B cell (primary cell): ENCODE measurements at regions not wholly inside any gene's neighbourhood (a gene's known extent, or its start where the extent isn't known, plus 50 kb on each side); places are given as distances from the start of the nearest gene placed in this dataset.

Experiments used
- ATAC-seq: fragments of 200-7000 bp; cut with Tn5 transposase; one replicate; pipeline ENCODE4 v1.10.0; 2021; ENCODE audit warnings: low read depth, mild to moderate bottlenecking, moderate number of reproducible peaks, moderate library complexity
- CTCF ChIA-PET: fragments of 350-600 bp; sonication (Branson Sonifier 250); formaldehyde crosslinking; loops from one replicate; lab custom pipeline; 2021; ENCODE audit warnings: antibody characterized with exemption, inconsistent platforms; lab: Charles Lee
- POLR2A ChIA-PET: fragments of 350-600 bp; sonication (Branson Sonifier 250); formaldehyde crosslinking; loops from one replicate; lab custom pipeline; 2021; ENCODE audit warnings: antibody characterized with exemption; lab: Charles Lee
- DNase-seq: peaks from one replicate; pipeline ENCODE4 v3.0.0; 2013
- H2AFZ ChIP-seq: 2 replicates; pipeline ENCODE4 v1.6.1; 2012; ENCODE audit warnings: mild to moderate bottlenecking, low read depth, low read length; ENCODE audit not compliant: insufficient read depth, poor library complexity, severe bottlenecking
- H3K27ac ChIP-seq, 2 donors: 1 replicate in 1 of 2; 2 replicates in 1 of 2; pipeline ENCODE4 v1.5.1; 2012 to 2013; ENCODE audit warnings: low read length in 2 of 2, mild to moderate bottlenecking in 2 of 2, moderate library complexity in 1 of 2
- H3K27me3 ChIP-seq, 4 experiments: fragments of 200-600 bp in 1 of 4; sonication (generic) in 1 of 4; replicated peaks in 1 of 4; 1 replicate in 2 of 4; 2 replicates in 2 of 4; pipeline versions ENCODE4 v1.6.1 to v1.7.0; 2013 to 2016; ENCODE audit warnings: low read length in 3 of 4, mild to moderate bottlenecking in 2 of 4, mixed read lengths in 1 of 4, moderate library complexity in 1 of 4; ENCODE audit not compliant: insufficient read depth in 4 of 4, control insufficient read depth in 3 of 4; ENCODE audit errors: control extremely low read depth in 1 of 4
- H3K36me3 ChIP-seq, 2 experiments: replicated peaks in 1 of 2; 1 replicate in 1 of 2; 2 replicates in 1 of 2; pipeline versions ENCODE4 v1.6.1 to v1.7.1; 2013; ENCODE audit warnings: low read length in 1 of 2; ENCODE audit not compliant: insufficient read depth in 2 of 2, control insufficient read depth in 1 of 2; ENCODE audit errors: control extremely low read depth in 1 of 2, extremely low read depth in 1 of 2
- H3K4me1 ChIP-seq, 2 donors: fragments of 200-600 bp in 1 of 2; sonication (generic) in 1 of 2; 1 replicate in 1 of 2; 2 replicates in 1 of 2; pipeline versions ENCODE4 v1.5.1 to v1.6.1; 2013 to 2017; ENCODE audit warnings: low read length in 2 of 2; ENCODE audit not compliant: control insufficient read depth in 2 of 2, insufficient read depth in 2 of 2
- H3K4me2 ChIP-seq: replicated peaks from 2 replicates; pipeline ENCODE3; 2012; ENCODE audit warnings: mild to moderate bottlenecking, low read depth, low read length; ENCODE audit not compliant: poor library complexity, severe bottlenecking
- H3K4me3 ChIP-seq, 5 experiments: fragments of 200-600 bp in 1 of 5; sonication (generic) in 1 of 5; 1 replicate in 3 of 5; 2 replicates in 2 of 5; pipeline versions ENCODE4 v1.5.1 to v1.7.0; 2011 to 2016; ENCODE audit warnings: low read length in 4 of 5, mild to moderate bottlenecking in 4 of 5, low read depth in 2 of 5, control low read depth in 1 of 5, moderate library complexity in 1 of 5; ENCODE audit not compliant: insufficient read depth in 1 of 5; ENCODE audit errors: control extremely low read depth in 1 of 5, extremely low read depth in 1 of 5
- H3K79me2 ChIP-seq: fragments of 200-600 bp; sonication (generic); one replicate; pipeline ENCODE4 v1.6.0; 2016; ENCODE audit warnings: low read length; ENCODE audit not compliant: control insufficient read depth, insufficient read depth
- H3K9ac ChIP-seq: fragments of 200-600 bp; sonication (generic); 2 replicates; pipeline ENCODE4 v1.6.1; 2017; ENCODE audit warnings: mild to moderate bottlenecking, low read length, moderate library complexity
- H3K9me3 ChIP-seq, 3 donors: one replicate each; pipeline versions ENCODE4 v1.6.1 to v1.7.1; 2013; ENCODE audit warnings: low read length in 2 of 3; ENCODE audit not compliant: control insufficient read depth in 2 of 3, insufficient read depth in 1 of 3; ENCODE audit errors: control extremely low read depth in 1 of 3
- H4K20me1 ChIP-seq: 2 replicates; pipeline ENCODE4 v1.6.0; 2012; ENCODE audit warnings: mild to moderate bottlenecking, low read length; ENCODE audit not compliant: insufficient read depth, control insufficient read depth, poor library complexity, severe bottlenecking
- H3K27ac Mint-ChIP-seq: one replicate; pipeline ENCODE4 v1.8.0; 2021; ENCODE audit warnings: mixed read lengths
- H3K27me3 Mint-ChIP-seq: one replicate; pipeline ENCODE4 v1.8.0; 2021; ENCODE audit warnings: mixed read lengths
- H3K4me1 Mint-ChIP-seq: one replicate; pipeline ENCODE4 v1.8.0; 2021; ENCODE audit warnings: mixed read lengths
- H3K4me3 Mint-ChIP-seq: one replicate; pipeline ENCODE4 v1.8.0; 2021; ENCODE audit warnings: mixed read lengths
- H3K9me3 Mint-ChIP-seq: one replicate; pipeline ENCODE4 v1.8.0; 2022; ENCODE audit warnings: mixed read lengths; ENCODE audit not compliant: insufficient read depth
- CTCF ChIP-seq: fragments of 200-600 bp; IDR thresholded peaks from one replicate; pipeline ENCODE4 v1.8.0; 2022; ENCODE audit warnings: antibody characterized with exemption, mild to moderate bottlenecking
- EZH2 ChIP-seq: IDR thresholded peaks from 2 replicates; pipeline ENCODE4 v1.6.1; 2012; ENCODE audit warnings: borderline replicate concordance, low read depth, mild to moderate bottlenecking, moderate library complexity, low read length; ENCODE audit not compliant: insufficient read depth, poor library complexity, severe bottlenecking
- WGBS: methylation state at CpG from one replicate; pipeline ENCODE4 v1.1.5; 2013; ENCODE audit warnings: missing lambda C conversion rate; ENCODE audit not compliant: insufficient coverage; 5-methylcytosine and 5-hydroxymethylcytosine counted together
- intact Hi-C: fragments of 100-400 bp; cut with micrococcal nuclease; formaldehyde crosslinking; loops from one replicate; pipeline ENCODE4 v1.10.0; 2022

GRCh38 chr2:82001614-82002013 is 1697.1 kb upstream of the LRRTM1 start:
- H3K4me2 ChIP-seq = no peak overlapping the region
- CTCF ChIA-PET = no interaction called here
- Mint-ChIP-seq H3K9me3 (peaks cover 9% of the 10 kb centered on the region), H3K4me1 (no peaks in the 10 kb centered on the region), H3K27ac (no peak overlapping the region), H3K27me3 (no peaks in the 10 kb centered on the region), H3K4me3 (no peak overlapping the region)
- POLR2A ChIA-PET = no interaction called here
- H2AFZ ChIP-seq = no peak overlapping the region
- peaks cover 0 to 3% (median 0%) of the 10 kb centered on the region in 3 donors for H3K9me3 ChIP-seq
- DNase-seq (no peak), ATAC-seq (no peak)
- no peaks in the 10 kb centered on the region for H4K20me1 ChIP-seq
- H3K27me3 ChIP-seq = no peaks in the 10 kb centered on the region
- no peak overlapping the region for H3K4me3 ChIP-seq
- H3K4me1 ChIP-seq = no peaks in the 10 kb centered on the region
- no peak for TF ChIP-seq EZH2
- TF ChIP-seq CTCF = no peak
- H3K36me3 ChIP-seq = no peaks in the 10 kb centered on the region
- H3K27ac ChIP-seq = no peak overlapping the region
- WGBS = no CpG with 5 or more reads among the region's 4 CpGs
- H3K9ac ChIP-seq = no peak overlapping the region
- H3K79me2 ChIP-seq = no peaks in the 10 kb centered on the region
- intact Hi-C loops = no loop called here

- POLR2A ChIA-PET = no interaction called here
- no CpG with 5 or more reads among the region's 2 CpGs for WGBS
- no peaks in the 10 kb centered on the region for H3K27me3 Mint-ChIP-seq
These were observed 1696.1 kb upstream of the LRRTM1 start for GRCh38 chr2:82000606-82001005.

More at GRCh38 chr2:82000606-82001005, 1696.1 kb upstream of the LRRTM1 start:
- no peak overlapping the region for H3K9ac ChIP-seq
- intact Hi-C loops = no loop called here
- no peaks in the 10 kb centered on the region for H3K79me2 ChIP-seq
- H4K20me1 ChIP-seq = no peaks in the 10 kb centered on the region
- no peak overlapping the region for H3K27ac ChIP-seq
- H3K4me1 Mint-ChIP-seq = no peaks in the 10 kb centered on the region
- no peak for DNase-seq
- TF ChIP-seq CTCF (no peak), EZH2 (no peak)
- H3K4me3 ChIP-seq = no peak overlapping the region
- no peaks in the 10 kb centered on the region for H3K27me3 ChIP-seq
- H3K4me2 ChIP-seq = no peak overlapping the region
- no peaks in the 10 kb centered on the region for H3K4me1 ChIP-seq
- H3K9me3 Mint-ChIP-seq = peaks cover 7% of the 10 kb centered on the region
- no peaks in the 10 kb centered on the region for H3K36me3 ChIP-seq
- no peak overlapping the region for H3K27ac Mint-ChIP-seq
- ATAC-seq = no peak
- H3K9me3 ChIP-seq = peaks cover 0 to 3% (median 0%) of the 10 kb centered on the region in 3 donors
- CTCF ChIA-PET = interaction anchor here (0.6 kb wide), 1 partner anchor 14 kb away, joined by 3 read pairs; no protein-coding TSS in a partner anchor
- H2AFZ ChIP-seq = no peak overlapping the region
- no peak overlapping the region for H3K4me3 Mint-ChIP-seq
